ENCODE measurements at regions not wholly inside any gene's neighbourhood (a gene's known extent, or its start where the extent isn't known, plus 50 kb on each side); places are given as distances from the start of the nearest gene placed in this dataset.

GRCh38 chr6:119880840-119881239, 531.3 kb upstream of the MAN1A1 start:
- Histone ChIP-seq H3K9me3 (no peaks in the 10 kb centered on the region), H2AFZ (ENCODE audit: low read depth) (no peak overlapping the region), H3K4me1 (ENCODE audit: control insufficient read depth in 1 of 2, insufficient read depth in 2 of 2, low read depth in 1 of 2, low read length in 1 of 2) (no peaks in the 10 kb centered on the region), H3F3A (replicated peaks; ENCODE audit: insufficient read depth) (no peaks in the 10 kb centered on the region), H3K27me3 (ENCODE audit: insufficient read depth) (no peaks in the 10 kb centered on the region), H3K9me2 (no peaks in the 10 kb centered on the region), H3K9ac (no peak overlapping the region), H3K4me2 (no peak overlapping the region), H3K27ac (ENCODE audit: low read depth in 2 of 2, low read length in 1 of 2) (no peak overlapping the region), H3K79me2 (ENCODE audit: insufficient read depth) (no peaks in the 10 kb centered on the region), H3K36me3 (replicated peaks in 1 of 2; ENCODE audit: control insufficient read depth in 1 of 2, insufficient read depth in 2 of 2, low read length in 1 of 2) (no peaks in the 10 kb centered on the region), H4K20me1 (ENCODE audit: insufficient read depth) (no peaks in the 10 kb centered on the region), H3K4me3 (ENCODE audit: low read depth in 2 of 2, low read length in 1 of 2) (no peak overlapping the region)
- ChIA-PET CTCF (interaction anchor here (1.2 kb wide), 1 partner anchor 20 kb away, joined by 3 read pairs; no protein-coding TSS in a partner anchor), POLR2A (no interaction called here)
- no peak for TF ChIP-seq TCF12 (IDR thresholded peaks at IDR 0.05)
- TF ChIP-seq MXI1 (IDR thresholded peaks at IDR 0.05; ENCODE audit: low read depth, low read length): no peak
- no peak for TF ChIP-seq GABPA (IDR thresholded peaks at IDR 0.05; ENCODE audit: low read depth)
- TF ChIP-seq NFIC (IDR thresholded peaks at IDR 0.05; ENCODE audit: borderline replicate concordance): no peak
- no peak for TF ChIP-seq JUND (IDR thresholded peaks at IDR 0.05)
- no peak for TF ChIP-seq FOSL2 (IDR thresholded peaks at IDR 0.05; ENCODE audit: borderline replicate concordance, low read depth)
- no peak for DNase-seq

GRCh38 chr6:119879731-119880130, 530.2 kb upstream of the MAN1A1 start:
- Histone ChIP-seq H3K9ac (no peak overlapping the region), H3K4me3 (ENCODE audit: low read depth in 2 of 2, low read length in 1 of 2) (no peak overlapping the region), H3K9me3 (no peaks in the 10 kb centered on the region), H3K79me2 (ENCODE audit: insufficient read depth) (no peaks in the 10 kb centered on the region), H3K36me3 (replicated peaks in 1 of 2; ENCODE audit: control insufficient read depth in 1 of 2, insufficient read depth in 2 of 2, low read length in 1 of 2) (no peaks in the 10 kb centered on the region), H3K27ac (ENCODE audit: low read depth in 2 of 2, low read length in 1 of 2) (no peak overlapping the region), H3K4me1 (ENCODE audit: control insufficient read depth in 1 of 2, insufficient read depth in 2 of 2, low read depth in 1 of 2, low read length in 1 of 2) (no peaks in the 10 kb centered on the region), H3K27me3 (ENCODE audit: insufficient read depth) (no peaks in the 10 kb centered on the region), H3K9me2 (no peaks in the 10 kb centered on the region), H3K4me2 (no peak overlapping the region), H3F3A (replicated peaks; ENCODE audit: insufficient read depth) (no peaks in the 10 kb centered on the region), H2AFZ (ENCODE audit: low read depth) (no peak overlapping the region), H4K20me1 (ENCODE audit: insufficient read depth) (no peaks in the 10 kb centered on the region)
- no peak for DNase-seq
- POLR2A ChIA-PET: no interaction called here
- CTCF ChIA-PET: interaction anchor here (1.3 kb wide), 1 partner anchor 42 kb away, joined by 4 read pairs; no protein-coding TSS in a partner anchor
- whole genome bisulfite sequencing (ENCODE audit: low lambda C conversion rate): 13% methylated on average over 1 of the region's 1 CpG
- no peak for TF ChIP-seq GABPA (IDR thresholded peaks at IDR 0.05; ENCODE audit: low read depth)
- no peak for TF ChIP-seq POLR2AphosphoS5 (IDR thresholded peaks at IDR 0.05; ENCODE audit: low read depth, low read length)
- no peak for TF ChIP-seq SMC3 (IDR thresholded peaks at IDR 0.05; ENCODE audit: low read depth, low read length)
- TF ChIP-seq, protein P1, sequence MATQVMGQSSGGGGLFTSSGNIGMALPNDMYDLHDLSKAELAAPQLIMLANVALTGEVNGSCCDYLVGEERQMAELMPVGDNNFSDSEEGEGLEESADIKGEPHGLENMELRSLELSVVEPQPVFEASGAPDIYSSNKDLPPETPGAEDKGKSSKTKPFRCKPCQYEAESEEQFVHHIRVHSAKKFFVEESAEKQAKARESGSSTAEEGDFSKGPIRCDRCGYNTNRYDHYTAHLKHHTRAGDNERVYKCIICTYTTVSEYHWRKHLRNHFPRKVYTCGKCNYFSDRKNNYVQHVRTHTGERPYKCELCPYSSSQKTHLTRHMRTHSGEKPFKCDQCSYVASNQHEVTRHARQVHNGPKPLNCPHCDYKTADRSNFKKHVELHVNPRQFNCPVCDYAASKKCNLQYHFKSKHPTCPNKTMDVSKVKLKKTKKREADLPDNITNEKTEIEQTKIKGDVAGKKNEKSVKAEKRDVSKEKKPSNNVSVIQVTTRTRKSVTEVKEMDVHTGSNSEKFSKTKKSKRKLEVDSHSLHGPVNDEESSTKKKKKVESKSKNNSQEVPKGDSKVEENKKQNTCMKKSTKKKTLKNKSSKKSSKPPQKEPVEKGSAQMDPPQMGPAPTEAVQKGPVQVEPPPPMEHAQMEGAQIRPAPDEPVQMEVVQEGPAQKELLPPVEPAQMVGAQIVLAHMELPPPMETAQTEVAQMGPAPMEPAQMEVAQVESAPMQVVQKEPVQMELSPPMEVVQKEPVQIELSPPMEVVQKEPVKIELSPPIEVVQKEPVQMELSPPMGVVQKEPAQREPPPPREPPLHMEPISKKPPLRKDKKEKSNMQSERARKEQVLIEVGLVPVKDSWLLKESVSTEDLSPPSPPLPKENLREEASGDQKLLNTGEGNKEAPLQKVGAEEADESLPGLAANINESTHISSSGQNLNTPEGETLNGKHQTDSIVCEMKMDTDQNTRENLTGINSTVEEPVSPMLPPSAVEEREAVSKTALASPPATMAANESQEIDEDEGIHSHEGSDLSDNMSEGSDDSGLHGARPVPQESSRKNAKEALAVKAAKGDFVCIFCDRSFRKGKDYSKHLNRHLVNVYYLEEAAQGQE (IDR thresholded peaks at IDR 0.05; ENCODE audit: low read depth, low read length): no peak
- TF ChIP-seq CTCF (IDR thresholded peaks at IDR 0.05): no peak
